HUES48 (cell line): ENCODE measurements at regions not wholly inside any gene's neighbourhood (a gene's known extent, or its start where the extent isn't known, plus 50 kb on each side); places are given as distances from the start of the nearest gene placed in this dataset.
"Not testable (repeated sequence)": the region's sequence is repeated elsewhere in the genome, so short reads cannot be mapped to it uniquely, and the experiment has no call there.

Experiments used
- H3K27ac ChIP-seq: one replicate; pipeline ENCODE4 v1.7.0; 2013; ENCODE audit warnings: low read depth, low read length, inconsistent platforms
- H3K27me3 ChIP-seq: 2 replicates; pipeline ENCODE4 v1.6.1; 2013; ENCODE audit warnings: mild to moderate bottlenecking, low read length; ENCODE audit not compliant: control insufficient read depth, insufficient read depth
- H3K36me3 ChIP-seq: 2 replicates; pipeline ENCODE4 v1.6.1; 2013; ENCODE audit warnings: low read length; ENCODE audit not compliant: control insufficient read depth, insufficient read depth
- H3K4me1 ChIP-seq: 2 replicates; pipeline ENCODE4 v1.6.1; 2013; ENCODE audit warnings: mild to moderate bottlenecking, low read length; ENCODE audit not compliant: control insufficient read depth, insufficient read depth
- H3K4me3 ChIP-seq: 2 replicates; pipeline ENCODE4 v1.5.1; 2013; ENCODE audit warnings: mild to moderate bottlenecking, low read depth, low read length
- H3K9ac ChIP-seq: 2 replicates; pipeline ENCODE4 v1.6.1; 2013; ENCODE audit warnings: mild to moderate bottlenecking, low read depth, low read length, moderate library complexity
- H3K9me3 ChIP-seq: 2 replicates; pipeline ENCODE4 v1.6.1; 2013; ENCODE audit warnings: low read length; ENCODE audit not compliant: control insufficient read depth, insufficient read depth

GRCh38 chr9:86486891-86487837 lies 133.0 kb upstream of the TUT7 start:
- Histone ChIP-seq H3K27ac (no peak overlapping the region), H3K9me3 (no peaks in the 10 kb centered on the region), H3K27me3 (no peaks in the 10 kb centered on the region), H3K4me1 (no peaks in the 10 kb centered on the region), H3K4me3 (no peak overlapping the region), H3K36me3 (no peaks in the 10 kb centered on the region), H3K9ac (no peak overlapping the region)

GRCh38 chr9:86485359-86485758 lies 131.1 kb upstream of the TUT7 start:
- 0 out of 2 replicates have a peak overlapping the region, but pooled peaks have one; percentile 16 for H3K9ac ChIP-seq
- H3K27ac ChIP-seq: no peak overlapping the region
- no peaks in the 10 kb centered on the region for H3K36me3 ChIP-seq
- peaks cover 4% of the 10 kb centered on the region; the same call in 1 of the 2 replicates for H3K9me3 ChIP-seq
- no peaks in the 10 kb centered on the region for H3K4me1 ChIP-seq
- H3K27me3 ChIP-seq: no peaks in the 10 kb centered on the region
- H3K4me3 ChIP-seq: no peak overlapping the region

GRCh38 chr9:86483496-86483895 lies 129.3 kb upstream of the TUT7 start:
- no peaks in the 10 kb centered on the region for H3K27me3 ChIP-seq
- H3K4me3 ChIP-seq: no peak overlapping the region
- no peak overlapping the region for H3K9ac ChIP-seq
- peaks cover 4% of the 10 kb centered on the region; the same call in 1 of the 2 replicates for H3K9me3 ChIP-seq
- H3K36me3 ChIP-seq: no peaks in the 10 kb centered on the region
- H3K27ac ChIP-seq: no peak overlapping the region
- no peaks in the 10 kb centered on the region for H3K4me1 ChIP-seq

- H3K27ac ChIP-seq: no peak overlapping the region
- H3K9ac ChIP-seq: no peak overlapping the region
- H3K36me3 ChIP-seq: no peaks in the 10 kb centered on the region
- no peaks in the 10 kb centered on the region for H3K4me1 ChIP-seq
- no peak overlapping the region for H3K4me3 ChIP-seq
- no peaks in the 10 kb centered on the region for H3K27me3 ChIP-seq
- H3K9me3 ChIP-seq: peaks cover 4% of the 10 kb centered on the region; the same call in 1 of the 2 replicates
Measured at GRCh38 chr9:86481466-86481865, 127.3 kb upstream of the TUT7 start.

- not testable (repeated sequence) for H3K9ac ChIP-seq, H3K4me3 ChIP-seq, H3K36me3 ChIP-seq, H3K27ac ChIP-seq, H3K4me1 ChIP-seq, H3K9me3 ChIP-seq, H3K27me3 ChIP-seq
Measured at GRCh38 chr9:86475255-86475654, 121.0 kb upstream of the TUT7 start.

- no peaks in the 10 kb centered on the region for H3K9me3 ChIP-seq
- no peaks in the 10 kb centered on the region for H3K4me1 ChIP-seq
- no peaks in the 10 kb centered on the region for H3K27me3 ChIP-seq
- H3K4me3 ChIP-seq: no peak overlapping the region
- no peak overlapping the region for H3K27ac ChIP-seq
- H3K9ac ChIP-seq: no peak overlapping the region
- H3K36me3 ChIP-seq: no peaks in the 10 kb centered on the region
Measured at GRCh38 chr9:86471171-86471815, 117.1 kb upstream of the TUT7 start.

GRCh38 chr9:86470326-86470725 lies 116.1 kb upstream of the TUT7 start:
- Histone ChIP-seq H3K36me3 (no peaks in the 10 kb centered on the region), H3K4me1 (no peaks in the 10 kb centered on the region), H3K9ac (no peak overlapping the region), H3K27ac (no peak overlapping the region), H3K4me3 (no peak overlapping the region), H3K9me3 (no peaks in the 10 kb centered on the region), H3K27me3 (no peaks in the 10 kb centered on the region)

- Histone ChIP-seq H3K4me1 (no peaks in the 10 kb centered on the region), H3K4me3 (no peak overlapping the region), H3K9me3 (no peaks in the 10 kb centered on the region), H3K9ac (no peak overlapping the region), H3K27me3 (no peaks in the 10 kb centered on the region), H3K36me3 (no peaks in the 10 kb centered on the region), H3K27ac (no peak overlapping the region)
Measured at GRCh38 chr9:86469476-86470250, 115.5 kb upstream of the TUT7 start.

- no peak overlapping the region for H3K27ac ChIP-seq
- no peaks in the 10 kb centered on the region for H3K4me1 ChIP-seq
- no peak overlapping the region for H3K9ac ChIP-seq
- no peak overlapping the region for H3K4me3 ChIP-seq
- H3K9me3 ChIP-seq: no peaks in the 10 kb centered on the region
- no peaks in the 10 kb centered on the region for H3K27me3 ChIP-seq
- no peaks in the 10 kb centered on the region for H3K36me3 ChIP-seq
Measured at GRCh38 chr9:86464242-86464641, 110.0 kb upstream of the TUT7 start.

- Histone ChIP-seq H3K4me3 (no peak overlapping the region), H3K9me3 (no peaks in the 10 kb centered on the region), H3K36me3 (no peaks in the 10 kb centered on the region), H3K4me1 (no peaks in the 10 kb centered on the region), H3K27ac (no peak overlapping the region), H3K9ac (no peak overlapping the region), H3K27me3 (no peaks in the 10 kb centered on the region)
Measured at GRCh38 chr9:86460216-86461002, 106.2 kb upstream of the TUT7 start.
